B cell (primary cell): ENCODE measurements at regions not wholly inside any gene's neighbourhood (a gene's known extent, or its start where the extent isn't known, plus 50 kb on each side); places are given as distances from the start of the nearest gene placed in this dataset.

Experiments used
- ATAC-seq: fragments of 200-7000 bp; cut with Tn5 transposase; one replicate; pipeline ENCODE4 v1.10.0; 2021; ENCODE audit warnings: low read depth, mild to moderate bottlenecking, moderate number of reproducible peaks, moderate library complexity
- CTCF ChIA-PET: fragments of 350-600 bp; sonication (Branson Sonifier 250); formaldehyde crosslinking; loops from one replicate; lab custom pipeline; 2021; ENCODE audit warnings: antibody characterized with exemption, inconsistent platforms; lab: Charles Lee
- POLR2A ChIA-PET: fragments of 350-600 bp; sonication (Branson Sonifier 250); formaldehyde crosslinking; loops from one replicate; lab custom pipeline; 2021; ENCODE audit warnings: antibody characterized with exemption; lab: Charles Lee
- DNase-seq: peaks from one replicate; pipeline ENCODE4 v3.0.0; 2013
- H2AFZ ChIP-seq: 2 replicates; pipeline ENCODE4 v1.6.1; 2012; ENCODE audit warnings: mild to moderate bottlenecking, low read depth, low read length; ENCODE audit not compliant: insufficient read depth, poor library complexity, severe bottlenecking
- H3K27ac ChIP-seq, 2 donors: 1 replicate in 1 of 2; 2 replicates in 1 of 2; pipeline ENCODE4 v1.5.1; 2012 to 2013; ENCODE audit warnings: low read length in 2 of 2, mild to moderate bottlenecking in 2 of 2, moderate library complexity in 1 of 2
- H3K27me3 ChIP-seq, 4 experiments: fragments of 200-600 bp in 1 of 4; sonication (generic) in 1 of 4; replicated peaks in 1 of 4; 1 replicate in 2 of 4; 2 replicates in 2 of 4; pipeline versions ENCODE4 v1.6.1 to v1.7.0; 2013 to 2016; ENCODE audit warnings: low read length in 3 of 4, mild to moderate bottlenecking in 2 of 4, mixed read lengths in 1 of 4, moderate library complexity in 1 of 4; ENCODE audit not compliant: insufficient read depth in 4 of 4, control insufficient read depth in 3 of 4; ENCODE audit errors: control extremely low read depth in 1 of 4
- H3K36me3 ChIP-seq, 2 experiments: replicated peaks in 1 of 2; 1 replicate in 1 of 2; 2 replicates in 1 of 2; pipeline versions ENCODE4 v1.6.1 to v1.7.1; 2013; ENCODE audit warnings: low read length in 1 of 2; ENCODE audit not compliant: insufficient read depth in 2 of 2, control insufficient read depth in 1 of 2; ENCODE audit errors: control extremely low read depth in 1 of 2, extremely low read depth in 1 of 2
- H3K4me1 ChIP-seq, 2 donors: fragments of 200-600 bp in 1 of 2; sonication (generic) in 1 of 2; 1 replicate in 1 of 2; 2 replicates in 1 of 2; pipeline versions ENCODE4 v1.5.1 to v1.6.1; 2013 to 2017; ENCODE audit warnings: low read length in 2 of 2; ENCODE audit not compliant: control insufficient read depth in 2 of 2, insufficient read depth in 2 of 2
- H3K4me2 ChIP-seq: replicated peaks from 2 replicates; pipeline ENCODE3; 2012; ENCODE audit warnings: mild to moderate bottlenecking, low read depth, low read length; ENCODE audit not compliant: poor library complexity, severe bottlenecking
- H3K4me3 ChIP-seq, 5 experiments: fragments of 200-600 bp in 1 of 5; sonication (generic) in 1 of 5; 1 replicate in 3 of 5; 2 replicates in 2 of 5; pipeline versions ENCODE4 v1.5.1 to v1.7.0; 2011 to 2016; ENCODE audit warnings: low read length in 4 of 5, mild to moderate bottlenecking in 4 of 5, low read depth in 2 of 5, control low read depth in 1 of 5, moderate library complexity in 1 of 5; ENCODE audit not compliant: insufficient read depth in 1 of 5; ENCODE audit errors: control extremely low read depth in 1 of 5, extremely low read depth in 1 of 5
- H3K79me2 ChIP-seq: fragments of 200-600 bp; sonication (generic); one replicate; pipeline ENCODE4 v1.6.0; 2016; ENCODE audit warnings: low read length; ENCODE audit not compliant: control insufficient read depth, insufficient read depth
- H3K9ac ChIP-seq: fragments of 200-600 bp; sonication (generic); 2 replicates; pipeline ENCODE4 v1.6.1; 2017; ENCODE audit warnings: mild to moderate bottlenecking, low read length, moderate library complexity
- H3K9me3 ChIP-seq, 3 donors: one replicate each; pipeline versions ENCODE4 v1.6.1 to v1.7.1; 2013; ENCODE audit warnings: low read length in 2 of 3; ENCODE audit not compliant: control insufficient read depth in 2 of 3, insufficient read depth in 1 of 3; ENCODE audit errors: control extremely low read depth in 1 of 3
- H4K20me1 ChIP-seq: 2 replicates; pipeline ENCODE4 v1.6.0; 2012; ENCODE audit warnings: mild to moderate bottlenecking, low read length; ENCODE audit not compliant: insufficient read depth, control insufficient read depth, poor library complexity, severe bottlenecking
- H3K27ac Mint-ChIP-seq: one replicate; pipeline ENCODE4 v1.8.0; 2021; ENCODE audit warnings: mixed read lengths
- H3K27me3 Mint-ChIP-seq: one replicate; pipeline ENCODE4 v1.8.0; 2021; ENCODE audit warnings: mixed read lengths
- H3K4me1 Mint-ChIP-seq: one replicate; pipeline ENCODE4 v1.8.0; 2021; ENCODE audit warnings: mixed read lengths
- H3K4me3 Mint-ChIP-seq: one replicate; pipeline ENCODE4 v1.8.0; 2021; ENCODE audit warnings: mixed read lengths
- H3K9me3 Mint-ChIP-seq: one replicate; pipeline ENCODE4 v1.8.0; 2022; ENCODE audit warnings: mixed read lengths; ENCODE audit not compliant: insufficient read depth
- CTCF ChIP-seq: fragments of 200-600 bp; IDR thresholded peaks from one replicate; pipeline ENCODE4 v1.8.0; 2022; ENCODE audit warnings: antibody characterized with exemption, mild to moderate bottlenecking
- EZH2 ChIP-seq: IDR thresholded peaks from 2 replicates; pipeline ENCODE4 v1.6.1; 2012; ENCODE audit warnings: borderline replicate concordance, low read depth, mild to moderate bottlenecking, moderate library complexity, low read length; ENCODE audit not compliant: insufficient read depth, poor library complexity, severe bottlenecking
- WGBS: methylation state at CpG from one replicate; pipeline ENCODE4 v1.1.5; 2013; ENCODE audit warnings: missing lambda C conversion rate; ENCODE audit not compliant: insufficient coverage; 5-methylcytosine and 5-hydroxymethylcytosine counted together
- intact Hi-C: fragments of 100-400 bp; cut with micrococcal nuclease; formaldehyde crosslinking; loops from one replicate; pipeline ENCODE4 v1.10.0; 2022

GRCh38 chr12:41795910-41796309 lies 348.8 kb downstream of the GXYLT1 start:
- Mint-ChIP-seq H3K9me3 (peaks cover 2% of the 10 kb centered on the region), H3K4me1 (no peaks in the 10 kb centered on the region), H3K27ac (no peak overlapping the region), H3K4me3 (no peak overlapping the region), H3K27me3 (peaks cover 3% of the 10 kb centered on the region)
- Histone ChIP-seq H3K4me3 (no peak overlapping the region), H3K27me3 (no peaks in the 10 kb centered on the region), H3K9ac (no peak overlapping the region), H3K4me1 (no peaks in the 10 kb centered on the region), H3K79me2 (no peaks in the 10 kb centered on the region), H3K9me3 (peaks cover 0 to 7% (median 6%) of the 10 kb centered on the region in 3 donors), H4K20me1 (no peaks in the 10 kb centered on the region), H3K4me2 (no peak overlapping the region), H3K27ac (no peak overlapping the region), H2AFZ (no peak overlapping the region), H3K36me3 (no peaks in the 10 kb centered on the region)
- no peak for TF ChIP-seq EZH2
- TF ChIP-seq CTCF: no peak
- intact Hi-C loops: no loop called here
- ChIA-PET POLR2A (no interaction called here), CTCF (interaction anchor here (0.8 kb wide), 1 partner anchor 16 kb away, joined by 3 read pairs; no protein-coding TSS in a partner anchor)
- DNase-seq (no peak), ATAC-seq (no peak)
- 86% methylated on average over 4 of the region's 5 CpGs for WGBS

GRCh38 chr12:41795051-41795600 lies 349.5 kb downstream of the GXYLT1 start:
- no peaks in the 10 kb centered on the region for H3K27me3 ChIP-seq
- CTCF ChIA-PET: interaction anchor here (0.8 kb wide), 1 partner anchor 17 kb away, joined by 3 read pairs; no protein-coding TSS in a partner anchor
- no peaks in the 10 kb centered on the region for H3K36me3 ChIP-seq
- H3K9ac ChIP-seq: no peak overlapping the region
- H3K4me2 ChIP-seq: no peak overlapping the region
- H3K4me1 ChIP-seq: no peaks in the 10 kb centered on the region
- intact Hi-C loops: no loop called here
- H3K9me3 ChIP-seq: peaks cover 0 to 7% (median 6%) of the 10 kb centered on the region in 3 donors
- H3K4me3 Mint-ChIP-seq: no peak overlapping the region
- 52% methylated on average over 4 of the region's 8 CpGs for WGBS
- H3K27me3 Mint-ChIP-seq: peaks cover 3% of the 10 kb centered on the region
- H3K27ac ChIP-seq: no peak overlapping the region
- no peak overlapping the region for H3K27ac Mint-ChIP-seq
- no peak overlapping the region for H3K4me3 ChIP-seq
- H3K79me2 ChIP-seq: no peaks in the 10 kb centered on the region
- ATAC-seq (no peak), DNase-seq (no peak)
- H4K20me1 ChIP-seq: no peaks in the 10 kb centered on the region
- POLR2A ChIA-PET: no interaction called here
- TF ChIP-seq EZH2 (no peak), CTCF (no peak)
- H2AFZ ChIP-seq: no peak overlapping the region
- peaks cover 2% of the 10 kb centered on the region for H3K9me3 Mint-ChIP-seq
- no peaks in the 10 kb centered on the region for H3K4me1 Mint-ChIP-seq
